ENCODE measurements at regions not wholly inside any gene's neighbourhood (a gene's known extent, or its start where the extent isn't known, plus 50 kb on each side); places are given as distances from the start of the nearest gene placed in this dataset.

GRCh38 chr9:118640836-118641560 is 728.2 kb downstream of the BRINP1 start:
- Histone ChIP-seq H3K27me3 (ENCODE audit: insufficient read depth, low read depth, severe bottlenecking) (no peaks in the 10 kb centered on the region), H3K27ac (no peak overlapping the region), H3K9me3 (ENCODE audit: severe bottlenecking) (peaks cover 10% of the 10 kb centered on the region), H3K4me3 (ENCODE audit: low read depth, low read length) (no peak overlapping the region), H3K36me3 (no peaks in the 10 kb centered on the region)
- no peak for DNase-seq
- no peak for TF ChIP-seq CTCF (IDR thresholded peaks at IDR 0.05; ENCODE audit: low read depth, low read length)

GRCh38 chr9:118643118-118643517 is 726.1 kb downstream of the BRINP1 start:
- no peaks in the 10 kb centered on the region for H3K27me3 ChIP-seq (ENCODE audit: insufficient read depth, low read depth, severe bottlenecking)
- no peak for DNase-seq
- no peak overlapping the region for H3K4me3 ChIP-seq (ENCODE audit: low read depth, low read length)
- TF ChIP-seq CTCF (IDR thresholded peaks at IDR 0.05; ENCODE audit: low read depth, low read length), result no peak
- no peak overlapping the region for H3K27ac ChIP-seq
- H3K9me3 ChIP-seq (ENCODE audit: severe bottlenecking), result peaks cover 12% of the 10 kb centered on the region
- H3K36me3 ChIP-seq, result no peaks in the 10 kb centered on the region

- Histone ChIP-seq H3K27ac (no peak overlapping the region), H3K4me3 (ENCODE audit: low read depth, low read length) (no peak overlapping the region), H3K27me3 (ENCODE audit: insufficient read depth, low read depth, severe bottlenecking) (no peaks in the 10 kb centered on the region), H3K9me3 (ENCODE audit: severe bottlenecking) (peaks cover 4% of the 10 kb centered on the region), H3K36me3 (no peaks in the 10 kb centered on the region)
- no peak for DNase-seq
- TF ChIP-seq CTCF (IDR thresholded peaks at IDR 0.05; ENCODE audit: low read depth, low read length), result no peak
Measured at GRCh38 chr9:118644066-118644465, 725.2 kb downstream of the BRINP1 start.

- H3K27ac ChIP-seq, result no peak overlapping the region
- H3K4me3 ChIP-seq (ENCODE audit: low read depth, low read length), result no peak overlapping the region
- H3K36me3 ChIP-seq, result no peaks in the 10 kb centered on the region
- no peaks in the 10 kb centered on the region for H3K27me3 ChIP-seq (ENCODE audit: insufficient read depth, low read depth, severe bottlenecking)
- peaks cover 2% of the 10 kb centered on the region for H3K9me3 ChIP-seq (ENCODE audit: severe bottlenecking)
- no peak for TF ChIP-seq CTCF (IDR thresholded peaks at IDR 0.05; ENCODE audit: low read depth, low read length)
- DNase-seq, result no peak
Measured at GRCh38 chr9:118647331-118647730, 721.9 kb downstream of the BRINP1 start.

GRCh38 chr9:118650417-118650816 is 718.8 kb downstream of the BRINP1 start:
- TF ChIP-seq CTCF (IDR thresholded peaks at IDR 0.05; ENCODE audit: low read depth, low read length), result no peak
- H3K27ac ChIP-seq, result no peak overlapping the region
- H3K27me3 ChIP-seq (ENCODE audit: insufficient read depth, low read depth, severe bottlenecking), result no peaks in the 10 kb centered on the region
- DNase-seq, result no peak
- H3K4me3 ChIP-seq (ENCODE audit: low read depth, low read length), result no peak overlapping the region
- H3K9me3 ChIP-seq (ENCODE audit: severe bottlenecking), result peaks cover 2% of the 10 kb centered on the region
- H3K36me3 ChIP-seq, result no peaks in the 10 kb centered on the region

GRCh38 chr9:118651511-118651910 is 717.7 kb downstream of the BRINP1 start:
- no peak for TF ChIP-seq CTCF (IDR thresholded peaks at IDR 0.05; ENCODE audit: low read depth, low read length)
- Histone ChIP-seq H3K36me3 (no peaks in the 10 kb centered on the region), H3K4me3 (ENCODE audit: low read depth, low read length) (no peak overlapping the region), H3K27ac (no peak overlapping the region), H3K27me3 (ENCODE audit: insufficient read depth, low read depth, severe bottlenecking) (no peaks in the 10 kb centered on the region), H3K9me3 (ENCODE audit: severe bottlenecking) (no peaks in the 10 kb centered on the region)
- DNase-seq, result no peak

Measured in WERI-Rb-1 (cell line).